ENCODE measurements at regions not wholly inside any gene's neighbourhood (a gene's known extent, or its start where the extent isn't known, plus 50 kb on each side); places are given as distances from the start of the nearest gene placed in this dataset.
"Not testable (repeated sequence)": the region's sequence is repeated elsewhere in the genome, so short reads cannot be mapped to it uniquely, and the experiment has no call there.

DNA sequence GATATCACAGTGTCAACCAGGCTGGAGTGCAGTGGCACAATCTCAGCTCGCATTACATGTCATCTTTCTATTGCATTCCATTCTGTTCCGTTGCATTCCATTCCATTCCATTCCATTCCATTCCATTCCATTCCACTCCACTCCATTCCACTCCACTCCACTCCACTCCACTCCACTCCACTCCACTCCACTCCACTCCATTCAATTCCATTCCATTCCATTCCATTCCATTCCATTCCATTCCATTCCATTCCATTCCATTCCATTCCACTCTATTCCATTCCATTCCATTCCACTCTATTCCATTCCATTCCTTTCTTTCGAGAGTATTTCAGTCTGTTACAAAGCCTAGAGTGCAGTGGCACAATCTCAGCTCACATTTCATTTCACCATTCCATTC lies 1486.5 kb downstream of the TSPY10 start:
- TF ChIP-seq CTCF, POLR2A (IDR thresholded peaks at IDR 0.05): not testable (repeated sequence)

Measured in esophagus squamous epithelium (tissue), 4 donors.